HUES6 (cell line): ENCODE measurements at regions not wholly inside any gene's neighbourhood (a gene's known extent, or its start where the extent isn't known, plus 50 kb on each side); places are given as distances from the start of the nearest gene placed in this dataset.

Experiments
- H3K27ac ChIP-seq: 2 replicates; pipeline ENCODE4 v1.7.0; 2013; ENCODE audit warnings: low read depth, mild to moderate bottlenecking, low read length, inconsistent platforms
- H3K27me3 ChIP-seq: 2 replicates; pipeline ENCODE4 v1.6.1; 2013; ENCODE audit warnings: low read length; ENCODE audit not compliant: control insufficient read depth, insufficient read depth
- H3K36me3 ChIP-seq: 2 replicates; pipeline ENCODE4 v1.6.1; 2013; ENCODE audit warnings: low read length; ENCODE audit not compliant: control insufficient read depth, insufficient read depth
- H3K4me1 ChIP-seq: 2 replicates; pipeline ENCODE4 v1.6.1; 2013; ENCODE audit warnings: low read length; ENCODE audit not compliant: control insufficient read depth, insufficient read depth
- H3K4me3 ChIP-seq: 2 replicates; pipeline ENCODE4 v1.5.1; 2013; ENCODE audit warnings: low read depth, low read length
- H3K9ac ChIP-seq: one replicate; pipeline ENCODE4 v1.6.1; 2013; ENCODE audit warnings: mild to moderate bottlenecking, low read length
- H3K9me3 ChIP-seq: 2 replicates; pipeline ENCODE4 v1.6.1; 2013; ENCODE audit warnings: low read depth, low read length; ENCODE audit not compliant: control insufficient read depth, insufficient read depth

DNA sequence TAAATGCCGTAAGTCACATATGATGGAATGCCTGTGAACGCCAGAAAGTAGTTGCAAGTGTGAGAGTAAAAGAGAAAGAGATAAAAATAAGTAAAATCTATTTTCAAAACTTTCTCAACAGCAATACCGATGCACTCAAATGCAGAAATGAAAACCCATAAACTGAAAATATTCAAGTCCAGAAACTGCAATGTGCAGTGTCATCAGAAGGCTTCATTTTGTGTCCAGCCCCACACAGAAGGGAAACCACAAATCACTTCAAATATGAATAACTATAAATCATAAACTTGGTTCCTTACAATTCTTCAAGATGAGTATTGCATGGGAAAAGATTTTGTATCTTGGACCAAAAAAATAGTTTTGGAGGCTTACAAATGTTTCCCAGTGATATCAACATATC is 375.2 kb upstream of the ANO5 start:
- 0 out of 2 replicates have a peak, but pooled peaks cover 3% of the 10 kb centered on the region for H3K9me3 ChIP-seq
- H3K9ac ChIP-seq = no peak overlapping the region
- no peaks in the 10 kb centered on the region for H3K4me1 ChIP-seq
- H3K36me3 ChIP-seq = no peaks in the 10 kb centered on the region
- no peak overlapping the region for H3K27ac ChIP-seq
- no peaks in the 10 kb centered on the region for H3K27me3 ChIP-seq
- H3K4me3 ChIP-seq = no peak overlapping the region

DNA sequence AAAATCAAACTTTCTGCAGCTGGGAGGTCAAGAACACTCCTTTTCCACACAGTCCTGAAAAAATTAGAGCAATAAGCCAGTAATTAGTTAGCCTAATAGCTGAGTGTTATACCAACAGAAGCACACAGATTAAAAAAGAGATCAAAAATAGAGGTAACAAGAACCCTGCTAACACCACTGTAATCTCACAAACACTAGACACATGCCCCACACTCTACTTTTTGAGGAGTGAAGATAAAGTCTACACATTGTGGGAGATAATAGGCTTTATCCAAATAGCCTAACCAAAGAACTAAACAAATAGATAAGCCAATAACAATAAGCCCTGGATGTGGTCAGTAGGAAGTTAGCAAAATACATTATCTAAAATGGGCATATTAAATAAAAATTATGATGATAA is 372.7 kb upstream of the ANO5 start:
- Histone ChIP-seq H3K36me3 (no peaks in the 10 kb centered on the region), H3K4me1 (no peaks in the 10 kb centered on the region), H3K27ac (no peak overlapping the region), H3K4me3 (no peak overlapping the region), H3K9ac (no peak overlapping the region), H3K27me3 (no peaks in the 10 kb centered on the region), H3K9me3 (no peaks in the 10 kb centered on the region)

DNA sequence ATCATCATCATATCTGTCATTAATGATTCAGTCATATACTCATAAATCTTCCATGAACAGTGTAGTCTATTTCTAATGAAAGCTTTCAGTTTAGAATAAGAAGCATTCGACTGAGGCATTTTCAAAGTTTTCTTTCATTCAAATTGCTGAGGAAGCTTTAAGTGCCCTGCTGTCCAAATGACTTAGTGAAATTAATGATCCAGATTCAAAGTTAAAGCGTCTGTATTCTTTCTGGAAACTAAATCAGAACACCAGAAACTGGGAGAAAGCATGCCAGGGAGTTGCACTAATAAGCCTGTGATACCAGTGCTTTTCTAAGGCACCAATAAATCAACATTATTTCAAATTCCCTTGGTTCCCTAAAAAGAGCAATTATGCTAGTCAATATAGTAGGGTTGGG is 367.8 kb upstream of the ANO5 start:
- Histone ChIP-seq H3K4me3 (no peak overlapping the region), H3K27me3 (no peaks in the 10 kb centered on the region), H3K9me3 (no peaks in the 10 kb centered on the region), H3K9ac (no peak overlapping the region), H3K27ac (no peak overlapping the region), H3K36me3 (no peaks in the 10 kb centered on the region), H3K4me1 (no peaks in the 10 kb centered on the region)

DNA sequence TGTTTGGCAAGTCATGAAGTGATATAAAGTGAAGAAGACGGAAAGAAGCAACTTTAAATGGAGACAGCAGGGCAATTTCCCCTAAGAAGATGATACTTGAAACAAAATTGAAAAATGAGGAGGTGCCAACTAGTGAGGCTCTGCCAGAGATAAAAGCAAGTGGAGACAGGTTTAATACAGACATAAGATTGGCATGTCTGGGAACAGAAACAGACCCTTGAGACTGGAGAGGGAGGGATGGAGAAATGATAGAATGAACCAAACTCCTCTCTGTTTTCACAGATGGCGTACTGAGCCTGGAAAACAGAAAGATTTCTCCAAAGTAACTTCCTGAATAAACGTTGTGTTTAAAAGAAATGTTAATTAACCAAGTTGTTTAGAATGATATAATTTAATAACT is 354.5 kb upstream of the ANO5 start:
- Histone ChIP-seq H3K27me3 (no peaks in the 10 kb centered on the region), H3K9me3 (no peaks in the 10 kb centered on the region), H3K4me1 (no peaks in the 10 kb centered on the region), H3K27ac (no peak overlapping the region), H3K9ac (no peak overlapping the region), H3K36me3 (no peaks in the 10 kb centered on the region), H3K4me3 (no peak overlapping the region)

DNA sequence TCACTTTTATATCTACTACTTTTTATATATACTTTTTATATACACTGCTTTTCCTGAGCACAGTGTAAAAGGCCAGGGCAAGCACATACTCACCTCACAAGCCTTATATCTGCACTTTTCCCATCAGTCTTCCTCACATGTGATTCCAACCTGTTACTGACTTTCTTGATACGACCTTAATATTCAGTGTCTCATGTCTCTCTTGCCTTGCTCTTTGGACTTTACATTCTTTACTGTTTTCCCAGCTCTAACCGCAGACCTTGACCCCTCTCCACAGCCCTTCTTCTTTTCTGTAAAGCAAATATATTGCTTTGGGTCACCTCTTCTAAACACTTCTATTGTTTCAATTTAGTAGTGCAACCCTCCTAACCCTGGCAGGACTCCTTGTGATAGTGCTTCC is 353.1 kb upstream of the ANO5 start:
- Histone ChIP-seq H3K27ac (no peak overlapping the region), H3K36me3 (no peaks in the 10 kb centered on the region), H3K4me1 (no peaks in the 10 kb centered on the region), H3K9me3 (0 out of 2 replicates have a peak, but pooled peaks cover 3% of the 10 kb centered on the region), H3K4me3 (no peak overlapping the region), H3K9ac (no peak overlapping the region), H3K27me3 (no peaks in the 10 kb centered on the region)

DNA sequence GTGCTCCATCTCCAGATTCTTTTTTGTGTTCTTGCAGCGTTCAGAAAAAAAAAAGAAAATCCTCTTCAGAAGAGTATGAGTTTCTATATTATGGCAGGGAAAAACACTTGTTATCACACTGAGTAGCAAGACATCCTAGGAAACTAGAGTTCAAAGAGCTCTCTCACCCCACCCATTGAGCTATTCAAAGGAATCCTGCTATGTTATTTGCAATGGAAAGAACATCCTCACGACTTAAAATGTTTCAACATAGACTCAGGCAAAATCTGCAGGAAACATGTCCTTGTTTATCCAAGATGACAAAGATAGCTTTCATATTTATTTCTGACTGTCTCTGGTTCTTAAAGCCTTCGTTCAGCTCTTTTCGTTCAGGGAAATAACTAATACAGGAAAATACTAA is 331.6 kb upstream of the ANO5 start:
- Histone ChIP-seq H3K36me3 (no peaks in the 10 kb centered on the region), H3K27me3 (no peaks in the 10 kb centered on the region), H3K9me3 (no peaks in the 10 kb centered on the region), H3K4me3 (no peak overlapping the region), H3K9ac (no peak overlapping the region), H3K4me1 (peaks cover 7% of the 10 kb centered on the region), H3K27ac (no peak overlapping the region; the same call in 1 of the 2 replicates)

DNA sequence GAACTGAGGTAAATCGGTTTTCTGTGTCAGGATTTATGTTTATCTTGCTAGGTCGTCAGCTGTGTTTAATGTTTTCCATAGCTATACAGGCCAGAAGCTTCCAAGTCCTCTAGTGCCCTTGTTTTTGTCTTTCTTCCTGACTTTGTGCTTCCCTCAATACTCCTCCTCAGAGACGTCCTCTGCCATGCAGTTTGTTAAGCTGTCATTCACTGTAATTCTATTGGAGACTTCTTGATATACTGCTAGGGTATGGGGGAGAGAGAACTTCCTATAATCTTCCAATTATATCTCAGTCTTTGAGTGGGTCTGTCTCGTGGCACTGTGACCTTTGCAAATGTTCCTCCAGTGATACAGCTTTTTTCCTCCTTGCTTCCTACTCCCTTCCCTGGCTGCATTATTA is 327.3 kb upstream of the ANO5 start:
- Histone ChIP-seq H3K9me3 (no peaks in the 10 kb centered on the region), H3K27me3 (no peaks in the 10 kb centered on the region), H3K4me3 (no peak overlapping the region), H3K9ac (no peak overlapping the region), H3K4me1 (peaks cover 7% of the 10 kb centered on the region), H3K27ac (no peak overlapping the region), H3K36me3 (no peaks in the 10 kb centered on the region)

DNA sequence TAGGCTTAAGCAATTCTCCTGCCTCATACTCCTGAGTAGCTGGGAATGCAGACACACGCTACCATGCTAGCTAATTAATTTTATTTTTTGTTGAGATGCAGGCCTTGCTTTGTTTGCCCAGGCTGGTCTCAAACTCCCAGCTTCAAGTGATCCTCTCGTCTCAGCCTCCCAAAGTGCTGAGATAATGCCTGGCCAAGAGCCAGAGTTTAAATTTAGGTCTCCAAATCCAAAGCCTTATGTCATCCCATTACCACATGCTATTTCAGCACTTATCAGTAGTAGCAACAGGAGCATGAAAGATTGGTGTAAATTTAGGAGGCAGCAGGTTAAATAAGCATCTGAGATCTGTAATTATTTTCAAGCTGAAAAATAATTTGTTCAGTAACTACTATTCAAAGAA is 326.1 kb upstream of the ANO5 start:
- Histone ChIP-seq H3K36me3 (no peaks in the 10 kb centered on the region), H3K27me3 (no peaks in the 10 kb centered on the region), H3K4me1 (no peaks in the 10 kb centered on the region), H3K4me3 (no peak overlapping the region), H3K27ac (no peak overlapping the region), H3K9ac (no peak overlapping the region), H3K9me3 (no peaks in the 10 kb centered on the region)

DNA sequence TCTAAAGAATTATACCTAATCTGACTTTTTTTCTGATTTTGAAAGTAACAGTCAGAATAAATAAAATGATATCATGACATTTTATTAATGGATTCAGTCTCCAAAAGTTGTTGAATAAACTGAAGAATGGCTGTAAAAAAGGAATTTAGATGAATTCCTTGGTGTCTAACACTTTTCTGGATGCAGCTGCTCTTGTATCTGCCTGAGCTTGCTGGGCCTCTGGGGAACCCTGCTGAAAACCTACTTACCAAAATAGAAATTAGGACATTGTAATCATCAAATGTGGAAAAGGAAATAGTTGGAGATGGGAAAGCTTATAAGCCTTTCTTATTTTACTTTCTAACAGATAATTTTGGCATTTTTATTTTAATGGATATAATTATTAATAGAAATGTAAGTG is 315.7 kb upstream of the ANO5 start:
- H3K4me1 ChIP-seq = no peaks in the 10 kb centered on the region
- no peak overlapping the region for H3K4me3 ChIP-seq
- no peak overlapping the region for H3K9ac ChIP-seq
- no peaks in the 10 kb centered on the region for H3K9me3 ChIP-seq
- H3K27ac ChIP-seq = no peak overlapping the region
- H3K27me3 ChIP-seq = no peaks in the 10 kb centered on the region
- no peaks in the 10 kb centered on the region for H3K36me3 ChIP-seq

DNA sequence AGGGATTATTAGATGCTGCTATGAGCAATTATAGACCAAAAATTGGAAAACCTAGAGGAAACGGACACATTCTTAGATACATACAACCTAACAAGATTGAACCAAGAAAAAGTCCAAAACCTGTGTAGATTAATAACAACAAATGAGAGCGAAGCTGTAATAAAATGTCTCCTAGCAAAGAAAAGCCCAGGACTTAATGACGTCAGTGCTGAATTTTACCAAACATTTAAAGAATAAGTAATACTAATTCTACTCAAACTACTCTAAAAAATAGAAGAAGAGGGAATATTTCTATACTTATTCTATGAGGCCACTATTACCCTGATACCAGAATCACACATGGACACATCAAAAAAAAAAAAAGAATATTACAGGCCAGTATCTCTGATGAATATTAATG is 309.5 kb upstream of the ANO5 start:
- Histone ChIP-seq H3K27ac (no peak overlapping the region), H3K9ac (no peak overlapping the region), H3K36me3 (no peaks in the 10 kb centered on the region), H3K4me1 (no peaks in the 10 kb centered on the region), H3K4me3 (no peak overlapping the region), H3K27me3 (no peaks in the 10 kb centered on the region), H3K9me3 (no peaks in the 10 kb centered on the region)

DNA sequence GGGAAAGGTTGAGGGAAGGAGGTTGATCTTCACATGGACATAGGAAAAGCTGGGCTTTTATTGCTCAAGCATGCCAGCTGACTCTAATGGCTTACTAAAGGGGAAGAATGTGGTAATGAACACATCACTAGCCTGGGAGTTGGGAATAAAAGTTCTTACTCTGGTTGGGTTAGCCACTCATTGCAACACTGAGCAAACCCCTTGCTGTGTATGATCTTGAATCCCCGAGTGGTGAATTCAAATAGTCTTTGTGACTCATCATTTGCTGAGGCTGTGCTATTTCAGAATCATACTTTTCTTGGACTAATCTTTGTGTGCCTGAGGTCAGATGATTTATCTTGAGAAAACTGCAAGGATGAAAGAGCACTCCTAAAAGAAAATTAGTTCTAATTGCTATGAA is 304.1 kb upstream of the ANO5 start:
- Histone ChIP-seq H3K9me3 (no peaks in the 10 kb centered on the region), H3K4me3 (no peak overlapping the region), H3K27ac (no peak overlapping the region), H3K27me3 (no peaks in the 10 kb centered on the region), H3K9ac (no peak overlapping the region), H3K36me3 (no peaks in the 10 kb centered on the region), H3K4me1 (no peaks in the 10 kb centered on the region)
